Cardiac muscle cell (in vitro differentiated cells and primary cell): ENCODE measurements at regions not wholly inside any gene's neighbourhood (a gene's known extent, or its start where the extent isn't known, plus 50 kb on each side); places are given as distances from the start of the nearest gene placed in this dataset.
A peak's percentile ranks its signal among the peaks of the same experiment; 100 is the strongest.

Experiments used
- DNase-seq, 2 donors: peaks; one replicate each; pipeline versions ENCODE4 v3.0.0 to v3.0.0-alpha.2; 2010 to 2017; ENCODE audit warnings: low read depth in 1 of 2, low spot score in 1 of 2
- H3K27ac ChIP-seq: fragments of 200-600 bp; sonication (generic); 2 replicates; pipeline ENCODE4 v1.5.1; 2016
- H3K27me3 ChIP-seq: fragments of 200-600 bp; sonication (generic); 2 replicates; pipeline ENCODE4 v1.6.0; 2016; ENCODE audit warnings: control low read depth
- H3K36me3 ChIP-seq: fragments of 200-600 bp; sonication (generic); 2 replicates; pipeline ENCODE4 v1.5.1; 2016; ENCODE audit warnings: control low read depth
- H3K4me1 ChIP-seq: fragments of 200-600 bp; sonication (generic); 2 replicates; pipeline ENCODE4 v1.8.1; 2017; ENCODE audit warnings: low read depth, mild to moderate bottlenecking, mixed run types
- H3K4me3 ChIP-seq: fragments of 200-600 bp; sonication (generic); 2 replicates; pipeline ENCODE4 v1.5.1; 2016; ENCODE audit warnings: mild to moderate bottlenecking
- H3K9me3 ChIP-seq: fragments of 200-600 bp; sonication (generic); 2 replicates; pipeline ENCODE4 v1.5.1; 2017; ENCODE audit warnings: low read depth, mild to moderate bottlenecking, control low read depth
- CTCF ChIP-seq: IDR thresholded peaks from 2 replicates; pipeline ENCODE4 v1.5.1; 2012; ENCODE audit warnings: low read depth, mild to moderate bottlenecking, low read length

GRCh38 chr5:57779383-57780223, 297.0 kb upstream of the ACTBL2 start:
- H3K9me3 ChIP-seq, result no peaks in the 10 kb centered on the region
- peaks cover 9% of the 10 kb centered on the region for H3K4me1 ChIP-seq
- H3K27ac ChIP-seq, result no peak overlapping the region
- H3K36me3 ChIP-seq, result no peaks in the 10 kb centered on the region
- peak; percentile 69 to 86 for DNase-seq
- no peak overlapping the region for H3K4me3 ChIP-seq
- no peaks in the 10 kb centered on the region for H3K27me3 ChIP-seq
- peak; percentile 62 for TF ChIP-seq CTCF

DNA sequence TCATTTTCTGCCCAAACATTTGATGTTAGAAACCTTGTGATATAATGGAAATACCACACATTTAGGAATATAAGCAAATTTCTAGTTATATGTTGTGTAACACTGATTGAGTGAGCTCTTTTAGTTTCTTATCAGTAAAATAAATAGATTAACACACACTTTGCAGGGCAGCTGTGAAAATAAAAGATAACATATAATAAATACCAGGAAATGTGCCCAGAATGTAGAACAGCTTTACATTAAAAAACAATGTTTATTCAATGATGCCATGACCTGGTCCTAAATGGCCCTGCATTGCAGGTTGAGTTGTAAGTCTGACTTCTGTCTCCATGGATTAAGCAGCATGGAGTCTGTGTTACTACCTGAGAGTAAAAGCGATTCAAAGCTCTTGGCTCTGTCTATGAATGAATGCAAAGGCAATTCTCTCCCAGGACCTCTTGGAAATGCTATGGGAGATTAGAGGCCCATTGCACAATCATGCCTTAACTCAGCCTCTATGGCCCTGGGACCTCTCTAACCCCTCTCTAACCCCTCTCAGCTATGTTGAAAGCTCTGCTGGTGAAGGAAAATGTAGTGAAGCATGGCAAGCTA, 296.0 kb upstream of the ACTBL2 start:
- no peak for TF ChIP-seq CTCF
- Histone ChIP-seq H3K36me3 (no peaks in the 10 kb centered on the region), H3K4me1 (peaks cover 9% of the 10 kb centered on the region), H3K9me3 (no peaks in the 10 kb centered on the region), H3K4me3 (no peak overlapping the region), H3K27ac (no peak overlapping the region), H3K27me3 (no peaks in the 10 kb centered on the region)
- DNase-seq, result peak in 1 of 2 donors; percentile 76

GRCh38 chr5:57777174-57777581, 294.6 kb upstream of the ACTBL2 start:
- TF ChIP-seq CTCF, result no peak
- H3K9me3 ChIP-seq, result no peaks in the 10 kb centered on the region
- H3K36me3 ChIP-seq, result no peaks in the 10 kb centered on the region
- DNase-seq, result no peak
- H3K27ac ChIP-seq, result no peak overlapping the region
- H3K4me1 ChIP-seq, result peaks cover 9% of the 10 kb centered on the region
- H3K27me3 ChIP-seq, result no peaks in the 10 kb centered on the region
- no peak overlapping the region for H3K4me3 ChIP-seq

- Histone ChIP-seq H3K36me3 (no peaks in the 10 kb centered on the region), H3K4me3 (no peak overlapping the region), H3K9me3 (no peaks in the 10 kb centered on the region), H3K27ac (no peak overlapping the region), H3K27me3 (no peaks in the 10 kb centered on the region), H3K4me1 (peaks cover 9% of the 10 kb centered on the region)
- DNase-seq, result no peak
- no peak for TF ChIP-seq CTCF
These were observed 293.4 kb upstream of the ACTBL2 start for GRCh38 chr5:57776035-57776434.

GRCh38 chr5:57774439-57774838, 291.8 kb upstream of the ACTBL2 start:
- H3K4me1 ChIP-seq, result peaks cover 5% of the 10 kb centered on the region
- TF ChIP-seq CTCF, result no peak
- no peak for DNase-seq
- H3K9me3 ChIP-seq, result no peaks in the 10 kb centered on the region
- no peaks in the 10 kb centered on the region for H3K36me3 ChIP-seq
- no peaks in the 10 kb centered on the region for H3K27me3 ChIP-seq
- H3K4me3 ChIP-seq, result no peak overlapping the region
- no peak overlapping the region for H3K27ac ChIP-seq
